HCT116 (cell line): ENCODE measurements at regions not wholly inside any gene's neighbourhood (a gene's known extent, or its start where the extent isn't known, plus 50 kb on each side); places are given as distances from the start of the nearest gene placed in this dataset.

Source experiments
- ATAC-seq: fragments of 200-7000 bp; cut with Tn5 transposase; 2 replicates; pipeline ENCODE4 v1.9.1; 2020; ENCODE audit warnings: mild to moderate bottlenecking, moderate library complexity
- BruUV-seq: library from RNA; stranded (reverse); fragments of 400-500 nt; replicated peaks from 2 replicates; lab custom pipeline; 2021; lab: Mats Ljungman, UMichigan
- CTCF ChIA-PET: fragments of 300-600 bp; sonication (Branson Sonifier 250); formaldehyde crosslinking; loops from one replicate; lab custom pipeline; 2021; ENCODE audit warnings: antibody characterized with exemption; lab: Charles Lee
- POLR2A ChIA-PET: fragments of 300-600, 350-600 bp; sonication (Branson Sonifier 250); formaldehyde crosslinking; loops from one replicate; lab custom pipeline; 2021; ENCODE audit warnings: antibody characterized with exemption; lab: Charles Lee
- RAD21 ChIA-PET, 2 experiments: fragments of 300-600 bp; sonication (Branson Sonifier 250); formaldehyde crosslinking; loops; one replicate each; lab custom pipeline; 2023; ENCODE audit warnings: low total read pairs in 2 of 2; ENCODE audit not compliant: uncharacterized antibody in 2 of 2, unreplicated experiment in 2 of 2, low non-redundant PET in 1 of 2; lab: Charles Lee
- DNase-seq: peaks from one replicate; pipeline ENCODE4 v3.0.0-alpha.2; 2010; ENCODE audit warnings: low read depth, low spot score
- H2AFZ ChIP-seq: fragments of 200-600 bp; shearing (Covaris generic), sonication (generic); 2 replicates; pipeline ENCODE4 v1.6.1; 2017; ENCODE audit warnings: low read depth, mixed run types, mixed read lengths, antibody characterized with exemption, low read length; ENCODE audit not compliant: poor library complexity, severe bottlenecking
- H3K27ac ChIP-seq: 2 replicates; pipeline ENCODE4 v1.5.1; 2012; ENCODE audit warnings: low read depth, low read length
- H3K27me3 ChIP-seq: fragments of 200-600 bp; sonication (generic); 2 replicates; pipeline ENCODE4 v1.6.1; 2016; ENCODE audit warnings: mixed run types, low read length, mixed read lengths; ENCODE audit not compliant: insufficient read depth
- H3K36me3 ChIP-seq, 2 experiments: fragments of 200-500 bp in 1 of 2; fragments of 200-600 bp in 1 of 2; sonication (Bioruptor generic) in 1 of 2; sonication (generic) in 1 of 2; 2 replicates each; pipeline versions ENCODE4 v1.5.1 to v1.6.1; 2014 to 2016; ENCODE audit warnings: low read length in 2 of 2, inconsistent platforms in 1 of 2, mixed read lengths in 1 of 2, mixed run types in 1 of 2; ENCODE audit not compliant: insufficient read depth in 2 of 2, control insufficient read depth in 1 of 2
- H3K4me1 ChIP-seq, 2 experiments: fragments of 200-600 bp in 1 of 2; sonication (generic) in 1 of 2; 2 replicates each; pipeline versions ENCODE4 v1.5.1 to v1.6.1; 2012 to 2017; ENCODE audit warnings: low read length in 2 of 2, inconsistent platforms in 1 of 2, mild to moderate bottlenecking in 1 of 2, mixed read lengths in 1 of 2, mixed run types in 1 of 2, moderate library complexity in 1 of 2; ENCODE audit not compliant: insufficient read depth in 2 of 2, control insufficient read depth in 1 of 2
- H3K4me2 ChIP-seq: fragments of 200-600 bp; sonication (generic); 2 replicates; pipeline ENCODE4 v1.6.1; 2017; ENCODE audit warnings: mixed run types, low read length, mixed read lengths
- H3K4me3 ChIP-seq, 2 experiments: fragments of 200-600 bp in 1 of 2; sonication (generic) in 1 of 2; replicated peaks in 1 of 2; 2 replicates each; pipeline ENCODE4 v1.5.1; 2011 to 2016; ENCODE audit warnings: low read length in 2 of 2, control low read depth in 1 of 2, low read depth in 1 of 2, mild to moderate bottlenecking in 1 of 2, mixed read lengths in 1 of 2, mixed run types in 1 of 2
- H3K79me2 ChIP-seq: fragments of 200-600 bp; sonication (generic); 2 replicates; pipeline ENCODE4 v1.6.1; 2017; ENCODE audit warnings: mild to moderate bottlenecking, mixed run types, low read length, moderate library complexity, mixed read lengths; ENCODE audit not compliant: insufficient read depth
- H3K9ac ChIP-seq: fragments of 200-600 bp; sonication (generic); 2 replicates; pipeline ENCODE4 v1.6.1; 2016; ENCODE audit warnings: low read length, mixed read lengths
- H3K9me2 ChIP-seq: fragments of 200-600 bp; sonication (generic), shearing (Covaris generic); 2 replicates; pipeline ENCODE4 v1.6.1; 2017; ENCODE audit warnings: mixed run types, mild to moderate bottlenecking, moderate library complexity; ENCODE audit not compliant: insufficient read depth
- H3K9me3 ChIP-seq, 2 experiments: fragments of 200-500 bp in 1 of 2; fragments of 200-600 bp in 1 of 2; sonication (Bioruptor generic) in 1 of 2; sonication (generic) in 1 of 2; 2 replicates each; pipeline ENCODE4 v1.6.1; 2014 to 2017; ENCODE audit warnings: low read length in 2 of 2, mixed read lengths in 2 of 2, inconsistent platforms in 1 of 2, low read depth in 1 of 2, mild to moderate bottlenecking in 1 of 2, mixed run types in 1 of 2, moderate library complexity in 1 of 2; ENCODE audit not compliant: control insufficient read depth in 1 of 2, insufficient read depth in 1 of 2
- H4K20me1 ChIP-seq: fragments of 200-600 bp; sonication (generic), shearing (Covaris generic); 2 replicates; pipeline ENCODE4 v1.6.1; 2017; ENCODE audit warnings: mixed run types, mild to moderate bottlenecking, moderate library complexity; ENCODE audit not compliant: insufficient read depth
- ATF3 ChIP-seq: IDR thresholded peaks from 2 replicates; pipeline ENCODE4 v1.6.1; 2012
- CTCF ChIP-seq, 3 experiments: fragments of 200-600 bp in 1 of 3; sonication (generic) in 1 of 3; IDR thresholded peaks in 2 of 3; conservative IDR thresholded peaks in 1 of 3; 2 replicates each; pipeline ENCODE4 v1.5.1; 2012 to 2017; ENCODE audit warnings: low read depth in 2 of 3, low read length in 2 of 3, antibody characterized with exemption in 1 of 3, borderline replicate concordance in 1 of 3, control low read depth in 1 of 3, mild to moderate bottlenecking in 1 of 3, mixed read lengths in 1 of 3, mixed run types in 1 of 3, moderate library complexity in 1 of 3; ENCODE audit not compliant: insufficient read depth in 1 of 3
- EGR1 ChIP-seq: IDR thresholded peaks from 2 replicates; pipeline ENCODE4 v1.6.1; 2012; ENCODE audit warnings: low read depth
- ELF1 ChIP-seq: IDR thresholded peaks from 2 replicates; pipeline ENCODE4 v1.6.1; 2012; ENCODE audit warnings: low read depth, borderline replicate concordance
- EZH2 ChIP-seq: fragments of 200-600 bp; sonication (generic); IDR thresholded peaks from 2 replicates; pipeline ENCODE4 v1.6.1; 2017; ENCODE audit warnings: antibody characterized with exemption, mixed run types
- EZH2phosphoT487 ChIP-seq: fragments of 200-600 bp; IDR thresholded peaks from 2 replicates; pipeline ENCODE4 v1.6.1; 2018; ENCODE audit warnings: antibody characterized with exemption, borderline replicate concordance
- JUND ChIP-seq: IDR thresholded peaks from 2 replicates; pipeline ENCODE4 v1.6.1; 2012
- MAX ChIP-seq: IDR thresholded peaks from 2 replicates; pipeline ENCODE4 v1.6.1; 2012
- POLR2A ChIP-seq: IDR thresholded peaks from 2 replicates; pipeline ENCODE4 v1.7.0; 2011; ENCODE audit warnings: borderline replicate concordance; ENCODE audit not compliant: insufficient read depth, insufficient read length; ENCODE audit errors: extremely low read depth
- POLR2AphosphoS5 ChIP-seq: IDR thresholded peaks from 2 replicates; pipeline ENCODE4 v1.6.1; 2011; ENCODE audit warnings: mild to moderate bottlenecking, low read depth, low read length, moderate library complexity
- RAD21 ChIP-seq: IDR thresholded peaks from 2 replicates; pipeline ENCODE4 v1.6.1; 2012; ENCODE audit warnings: low read depth, mild to moderate bottlenecking
- SP1 ChIP-seq: IDR thresholded peaks from 2 replicates; pipeline ENCODE4 v1.6.1; 2012; ENCODE audit warnings: low read depth
- SRF ChIP-seq: IDR thresholded peaks from 2 replicates; pipeline ENCODE4 v1.6.1; 2012; ENCODE audit warnings: low read depth
- TCF7L2 ChIP-seq: IDR thresholded peaks from 2 replicates; pipeline ENCODE4 v1.7.0; 2011; ENCODE audit warnings: borderline replicate concordance, inconsistent platforms; ENCODE audit not compliant: insufficient read depth, insufficient read length; ENCODE audit errors: extremely low read depth
- ZNF274 ChIP-seq: fragments of 200-500 bp; sonication (Bioruptor generic); IDR thresholded peaks from 2 replicates; pipeline ENCODE4 v1.6.1; 2014; ENCODE audit warnings: mild to moderate bottlenecking, low read depth, low read length, inconsistent platforms
- intact Hi-C: fragments of 100-400 bp; cut with micrococcal nuclease; formaldehyde crosslinking; loops from 2 replicates; pipeline ENCODE4 v1.10.0; 2022

- H3K9me2 ChIP-seq = no peaks in the 10 kb centered on the region
- intact Hi-C loops = no loop called here
- no peak for ATAC-seq
- no peaks in the 10 kb centered on the region for H4K20me1 ChIP-seq
- H3K79me2 ChIP-seq = no peaks in the 10 kb centered on the region
- TF ChIP-seq ATF3 (no peak), POLR2A (no peak), ELF1 (no peak), SRF (no peak), TCF7L2 (no peak), EZH2phosphoT487 (no peak), EZH2 (no peak), POLR2AphosphoS5 (no peak), MAX (no peak), JUND (no peak), SP1 (no peak), ZNF274 (no peak), EGR1 (no peak), CTCF (IDR thresholded peaks at IDR 0.05 in 2 of 3, conservative IDR thresholded peaks at IDR 0.05 in 1 of 3; ENCODE audit: borderline replicate concordance in 1 of 3, insufficient read depth in 1 of 3, low read depth in 2 of 3, low read length in 2 of 3) (no peak), RAD21 (no peak)
- TF ChIP-seq, all 23 proteins: peak for 0
- no peaks in the 10 kb centered on the region for H3K9me3 ChIP-seq
- BruUV-seq = no TSS peak
- no peak overlapping the region for H3K4me2 ChIP-seq
- DNase-seq = no peak
- no peak overlapping the region for H3K9ac ChIP-seq
- H2AFZ ChIP-seq = no peak overlapping the region
- H3K27ac ChIP-seq = no peak overlapping the region
- H3K36me3 ChIP-seq = no peaks in the 10 kb centered on the region
- no peaks in the 10 kb centered on the region for H3K27me3 ChIP-seq
- ChIA-PET POLR2A (no interaction called here), RAD21 (no interaction called here), CTCF (no interaction called here)
- peaks cover 0 to 7% of the 10 kb centered on the region in 2 experiments; a peak in 2 of 4 replicates for H3K4me1 ChIP-seq
- no peak overlapping the region for H3K4me3 ChIP-seq
Observed at GRCh38 chr11:71164621-71165020, 87.8 kb downstream of the SHANK2 start.
